PC-3 (cell line): ENCODE measurements at regions not wholly inside any gene's neighbourhood (a gene's known extent, or its start where the extent isn't known, plus 50 kb on each side); places are given as distances from the start of the nearest gene placed in this dataset.

ENCODE experiments used
- ATAC-seq: fragments of 200-7000 bp; cut with Tn5 transposase; 2 replicates; pipeline ENCODE4 v1.9.1; 2020; ENCODE audit warnings: mild to moderate bottlenecking, moderate library complexity
- BruUV-seq: library from RNA; stranded (reverse); fragments of 400-500 nt; replicated peaks from 2 replicates; lab custom pipeline; 2021; lab: Mats Ljungman, UMichigan
- CTCF ChIA-PET: fragments of 300-600 bp; sonication (Branson Sonifier 250); formaldehyde crosslinking; loops from one replicate; lab custom pipeline; 2022; ENCODE audit warnings: antibody characterized with exemption; lab: Charles Lee
- POLR2A ChIA-PET: fragments of 300-600 bp; sonication (Branson Sonifier 250); formaldehyde crosslinking; loops from one replicate; lab custom pipeline; 2022; ENCODE audit warnings: antibody characterized with exemption; ENCODE audit not compliant: unreplicated experiment; lab: Charles Lee
- DNase-seq: peaks from one replicate; pipeline ENCODE4 v3.0.0-alpha.2; 2015
- H2AFZ ChIP-seq: fragments of 300-600 bp; sonication (generic); 2 replicates; pipeline ENCODE4 v1.6.0; 2016; ENCODE audit warnings: antibody characterized with exemption, low read length
- H3F3A ChIP-seq: fragments of 300-600 bp; sonication (generic); one replicate; pipeline ENCODE4 v1.6.0; 2017; ENCODE audit warnings: antibody characterized with exemption, low read length, control low read depth, mild to moderate bottlenecking; ENCODE audit not compliant: unreplicated experiment
- H3K27ac ChIP-seq: fragments of 300-600 bp; sonication (generic); 2 replicates; pipeline ENCODE4 v1.5.1; 2016; ENCODE audit warnings: mild to moderate bottlenecking, low read length
- H3K27me3 ChIP-seq: fragments of 300-600 bp; sonication (generic); 2 replicates; pipeline ENCODE4 v1.6.1; 2016; ENCODE audit warnings: low read length, mixed read lengths
- H3K36me3 ChIP-seq: fragments of 300-600 bp; sonication (generic); 2 replicates; pipeline ENCODE4 v1.6.1; 2016; ENCODE audit warnings: low read depth, mixed run types, low read length, mixed read lengths
- H3K4me1 ChIP-seq: fragments of 300-600 bp; sonication (generic); 2 replicates; pipeline ENCODE4 v1.5.1; 2016; ENCODE audit warnings: low read length; ENCODE audit not compliant: insufficient read depth
- H3K4me2 ChIP-seq: fragments of 300-600 bp; sonication (generic); 2 replicates; pipeline ENCODE4 v1.6.0; 2016; ENCODE audit warnings: low read length
- H3K4me3 ChIP-seq: fragments of 300-600 bp; sonication (generic); 2 replicates; pipeline ENCODE4 v1.5.1; 2016; ENCODE audit warnings: mild to moderate bottlenecking, low read length, mixed read lengths
- H3K79me2 ChIP-seq: fragments of 300-600 bp; sonication (generic); 2 replicates; pipeline ENCODE4 v1.6.1; 2017; ENCODE audit warnings: low read length, mixed read lengths
- H3K9ac ChIP-seq: fragments of 300-600 bp; sonication (generic); 2 replicates; pipeline ENCODE4 v1.6.0; 2016; ENCODE audit warnings: mild to moderate bottlenecking, low read length
- H3K9me2 ChIP-seq: fragments of 300-600 bp; sonication (generic); replicated peaks from 2 replicates; pipeline ENCODE4 v1.6.1; 2016; ENCODE audit warnings: mixed run types, low read length, mixed read lengths
- H3K9me3 ChIP-seq: fragments of 300-600 bp; sonication (generic); 2 replicates; pipeline ENCODE4 v1.6.1; 2016; ENCODE audit warnings: low read length, mixed read lengths
- H4K20me1 ChIP-seq: fragments of 300-600 bp; sonication (generic); 2 replicates; pipeline ENCODE4 v1.6.1; 2016; ENCODE audit warnings: low read length, mixed read lengths
- CTCF ChIP-seq: fragments of 300-600 bp; sonication (generic); conservative IDR thresholded peaks from 2 replicates; pipeline ENCODE4 v1.5.1; 2017; ENCODE audit warnings: antibody characterized with exemption, low read depth, mild to moderate bottlenecking, low read length
- EZH2 ChIP-seq: fragments of 300-600 bp; sonication (generic); IDR thresholded peaks from one replicate; pipeline ENCODE4 v1.6.1; 2017; ENCODE audit warnings: antibody characterized with exemption, mild to moderate bottlenecking, low read length; ENCODE audit not compliant: unreplicated experiment
- EZH2phosphoT487 ChIP-seq: fragments of 300-600 bp; sonication (generic); IDR thresholded peaks from 2 replicates; pipeline ENCODE4 v1.6.1; 2018; ENCODE audit warnings: mild to moderate bottlenecking, antibody characterized with exemption, low read length, borderline replicate concordance
- intact Hi-C: fragments of 100-400 bp; cut with micrococcal nuclease; formaldehyde crosslinking; loops from 2 replicates; pipeline ENCODE4 v1.9.0; 2023

DNA sequence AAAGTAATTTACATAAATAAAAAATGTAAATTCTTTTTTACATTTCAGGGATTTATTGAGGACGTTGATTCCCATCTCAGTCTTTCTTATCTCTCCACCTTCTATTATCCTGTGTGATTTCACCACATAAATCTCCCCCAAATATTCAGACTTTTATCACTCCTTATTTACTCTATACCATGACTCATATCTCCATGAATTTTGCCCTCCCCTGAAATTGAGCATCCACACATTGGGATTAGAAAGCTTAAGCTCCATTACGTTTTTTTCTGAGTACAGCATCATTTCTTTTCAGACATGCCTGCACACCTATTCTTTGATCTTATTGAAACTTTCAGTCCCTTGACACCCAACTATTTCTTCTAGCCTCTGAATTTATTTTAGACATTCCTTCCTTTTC, 111.2 kb downstream of the IFI44 start:
- no peak overlapping the region for H3K9ac ChIP-seq
- no peaks in the 10 kb centered on the region for H4K20me1 ChIP-seq
- no TSS peak for BruUV-seq
- no peaks in the 10 kb centered on the region for H3K79me2 ChIP-seq
- no peaks in the 10 kb centered on the region for H3K9me3 ChIP-seq
- H3K27ac ChIP-seq, result no peak overlapping the region
- no peak for TF ChIP-seq EZH2phosphoT487
- no peak for TF ChIP-seq CTCF
- TF ChIP-seq EZH2, result no peak
- intact Hi-C loops, result no loop called here
- H3K27me3 ChIP-seq, result no peaks in the 10 kb centered on the region
- no peaks in the 10 kb centered on the region for H3F3A ChIP-seq
- ChIA-PET CTCF (interaction anchor here (0.6 kb wide), 1 partner anchor 502 kb away, joined by 3 read pairs; no protein-coding TSS in a partner anchor), POLR2A (no interaction called here)
- peak; percentile 73 for ATAC-seq
- H3K9me2 ChIP-seq, result no peaks in the 10 kb centered on the region
- no peaks in the 10 kb centered on the region; the same call in 1 of the 2 replicates for H3K4me1 ChIP-seq
- H3K4me3 ChIP-seq, result no peak overlapping the region
- DNase-seq, result peak; percentile 44
- no peaks in the 10 kb centered on the region for H3K36me3 ChIP-seq
- no peak overlapping the region for H2AFZ ChIP-seq
- no peak overlapping the region for H3K4me2 ChIP-seq

- POLR2A ChIA-PET, result no interaction called here
- CTCF ChIA-PET, result no interaction called here
Observed at GRCh38 chr1:78762113-78762512, 112.5 kb downstream of the IFI44 start.

More at GRCh38 chr1:78762113-78762512, 112.5 kb downstream of the IFI44 start:
- H3K27me3 ChIP-seq, result no peaks in the 10 kb centered on the region
- BruUV-seq, result no TSS peak
- H3K4me2 ChIP-seq, result no peak overlapping the region
- H3K4me3 ChIP-seq, result no peak overlapping the region
- intact Hi-C loops, result no loop called here
- DNase-seq (no peak), ATAC-seq (no peak)
- H3F3A ChIP-seq, result no peaks in the 10 kb centered on the region
- no peak for TF ChIP-seq CTCF
- TF ChIP-seq EZH2, result no peak
- no peak for TF ChIP-seq EZH2phosphoT487
- no peaks in the 10 kb centered on the region; the same call in 1 of the 2 replicates for H3K4me1 ChIP-seq
- H3K79me2 ChIP-seq, result no peaks in the 10 kb centered on the region
- no peak overlapping the region for H3K9ac ChIP-seq
- H4K20me1 ChIP-seq, result no peaks in the 10 kb centered on the region
- H3K9me3 ChIP-seq, result no peaks in the 10 kb centered on the region
- H3K36me3 ChIP-seq, result no peaks in the 10 kb centered on the region
- H2AFZ ChIP-seq, result no peak overlapping the region
- no peaks in the 10 kb centered on the region for H3K9me2 ChIP-seq
- no peak overlapping the region for H3K27ac ChIP-seq
